BJ (cell line): ENCODE measurements at regions not wholly inside any gene's neighbourhood (a gene's known extent, or its start where the extent isn't known, plus 50 kb on each side); places are given as distances from the start of the nearest gene placed in this dataset.
"Not testable (repeated sequence)": the region's sequence is repeated elsewhere in the genome, so short reads cannot be mapped to it uniquely, and the experiment has no call there.

Experiments
- CTCF ChIA-PET: fragments of 350-600 bp; formaldehyde crosslinking; extraction: SDS; loops from one replicate; lab custom pipeline; 2021; ENCODE audit warnings: antibody characterized with exemption, inconsistent platforms; lab: Yijun Ruan, JAX
- POLR2A ChIA-PET: fragments of 300-600 bp; sonication (Branson Sonifier 250); formaldehyde crosslinking; extraction: SDS; loops from one replicate; lab custom pipeline; 2021; ENCODE audit warnings: antibody characterized with exemption; lab: Charles Lee
- DNase-seq: peaks from one replicate; pipeline ENCODE4 v3.0.0-alpha.2; 2011; ENCODE audit warnings: low read depth
- H3K27me3 ChIP-seq: 2 replicates; pipeline ENCODE4 v1.6.0; 2011; ENCODE audit warnings: low read length; ENCODE audit not compliant: control insufficient read depth, insufficient read depth
- H3K36me3 ChIP-seq: 2 replicates; pipeline ENCODE4 v1.5.1; 2011; ENCODE audit warnings: low read length; ENCODE audit not compliant: control insufficient read depth, insufficient read depth
- H3K4me3 ChIP-seq: 2 replicates; pipeline ENCODE4 v1.5.1; 2011; ENCODE audit warnings: low read depth, mild to moderate bottlenecking, control low read depth, low read length
- TF ChIP-seq, protein P1 (sequence below): IDR thresholded peaks from 2 replicates; pipeline ENCODE4 v1.5.1; 2011; ENCODE audit warnings: low read depth, mild to moderate bottlenecking, control low read depth, inconsistent platforms, low read length, moderate library complexity; ENCODE audit not compliant: insufficient read depth

DNA sequence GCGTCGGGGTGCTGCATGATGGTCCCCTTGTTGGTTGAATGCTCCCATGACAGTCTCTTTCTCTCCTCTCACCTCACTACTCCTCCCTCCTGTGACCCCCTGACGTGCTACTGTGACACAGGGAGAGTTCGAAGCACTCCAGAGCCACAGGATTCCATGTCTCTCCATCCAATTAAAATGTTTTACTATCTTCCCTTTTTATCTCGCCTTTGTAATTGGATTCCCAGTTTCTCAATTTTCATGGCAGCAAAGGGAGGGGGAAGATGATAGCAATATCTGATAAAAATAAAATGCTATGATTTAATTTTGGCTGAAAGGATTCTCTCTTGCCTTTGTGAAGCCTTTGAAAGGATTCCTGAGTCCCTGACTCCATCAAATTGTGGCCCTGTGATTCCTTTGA is 271.9 kb upstream of the SLC14A2 start:
- CTCF ChIA-PET: interaction anchor here (0.9 kb wide), 1 partner anchor 55 kb away, joined by 3 read pairs; no protein-coding TSS in a partner anchor
- no peaks in the 10 kb centered on the region for H3K36me3 ChIP-seq
- H3K4me3 ChIP-seq: no peak overlapping the region
- DNase-seq: no peak
- POLR2A ChIA-PET: no interaction called here
- H3K27me3 ChIP-seq: peaks cover 2% of the 10 kb centered on the region; the same call in 1 of the 2 replicates
- TF ChIP-seq, protein P1, sequence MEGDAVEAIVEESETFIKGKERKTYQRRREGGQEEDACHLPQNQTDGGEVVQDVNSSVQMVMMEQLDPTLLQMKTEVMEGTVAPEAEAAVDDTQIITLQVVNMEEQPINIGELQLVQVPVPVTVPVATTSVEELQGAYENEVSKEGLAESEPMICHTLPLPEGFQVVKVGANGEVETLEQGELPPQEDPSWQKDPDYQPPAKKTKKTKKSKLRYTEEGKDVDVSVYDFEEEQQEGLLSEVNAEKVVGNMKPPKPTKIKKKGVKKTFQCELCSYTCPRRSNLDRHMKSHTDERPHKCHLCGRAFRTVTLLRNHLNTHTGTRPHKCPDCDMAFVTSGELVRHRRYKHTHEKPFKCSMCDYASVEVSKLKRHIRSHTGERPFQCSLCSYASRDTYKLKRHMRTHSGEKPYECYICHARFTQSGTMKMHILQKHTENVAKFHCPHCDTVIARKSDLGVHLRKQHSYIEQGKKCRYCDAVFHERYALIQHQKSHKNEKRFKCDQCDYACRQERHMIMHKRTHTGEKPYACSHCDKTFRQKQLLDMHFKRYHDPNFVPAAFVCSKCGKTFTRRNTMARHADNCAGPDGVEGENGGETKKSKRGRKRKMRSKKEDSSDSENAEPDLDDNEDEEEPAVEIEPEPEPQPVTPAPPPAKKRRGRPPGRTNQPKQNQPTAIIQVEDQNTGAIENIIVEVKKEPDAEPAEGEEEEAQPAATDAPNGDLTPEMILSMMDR: no peak

DNA sequence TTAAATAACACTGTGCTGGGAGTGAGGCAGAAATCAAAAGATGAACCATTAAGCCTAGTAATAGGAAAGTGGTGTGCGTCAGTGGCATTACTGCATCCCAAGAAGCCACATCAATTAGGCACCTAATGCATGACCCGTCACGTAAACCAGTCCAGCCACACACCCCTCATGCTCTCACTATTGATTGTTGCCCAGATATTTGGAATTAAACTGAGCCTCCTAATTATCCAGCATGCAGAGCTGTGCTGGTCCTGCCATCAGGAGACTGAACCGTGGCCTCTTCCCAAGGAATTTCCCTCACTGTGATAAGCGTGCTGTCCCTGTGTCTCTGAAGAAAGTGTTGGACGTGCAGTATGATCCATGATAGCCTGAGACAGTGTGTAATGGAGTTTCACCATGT is 270.6 kb upstream of the SLC14A2 start:
- DNase-seq, POLR2A ChIA-PET, CTCF ChIA-PET: not testable (repeated sequence)

DNA sequence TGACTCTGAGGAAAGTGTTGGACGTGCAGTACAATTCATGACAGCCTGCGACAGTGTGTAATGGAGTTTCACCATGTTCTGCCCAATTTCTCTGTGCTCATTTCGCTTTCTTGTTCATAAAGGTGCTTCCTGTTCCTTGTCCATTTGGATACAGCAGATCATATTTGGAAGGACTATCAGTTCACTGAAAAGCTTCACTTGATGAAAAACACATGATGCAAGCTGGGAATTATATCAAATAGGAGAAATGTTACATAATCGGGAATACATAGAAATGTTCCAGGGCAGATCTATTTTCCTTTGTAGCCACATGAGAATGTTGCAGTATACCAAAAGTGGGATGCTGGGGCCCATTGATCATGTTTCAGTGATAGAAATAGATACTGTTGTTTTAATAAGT is 266.3 kb upstream of the SLC14A2 start:
- no peak overlapping the region for H3K4me3 ChIP-seq
- H3K27me3 ChIP-seq: peaks cover 3% of the 10 kb centered on the region; the same call in 1 of the 2 replicates
- ChIA-PET POLR2A (no interaction called here), CTCF (no interaction called here)
- TF ChIP-seq, protein P1: no peak
- DNase-seq: no peak
- no peaks in the 10 kb centered on the region for H3K36me3 ChIP-seq

More for the DNA sequence above, 270.6 kb upstream of the SLC14A2 start:
- not testable (repeated sequence) for H3K27me3 ChIP-seq, H3K4me3 ChIP-seq, H3K36me3 ChIP-seq

DNA sequence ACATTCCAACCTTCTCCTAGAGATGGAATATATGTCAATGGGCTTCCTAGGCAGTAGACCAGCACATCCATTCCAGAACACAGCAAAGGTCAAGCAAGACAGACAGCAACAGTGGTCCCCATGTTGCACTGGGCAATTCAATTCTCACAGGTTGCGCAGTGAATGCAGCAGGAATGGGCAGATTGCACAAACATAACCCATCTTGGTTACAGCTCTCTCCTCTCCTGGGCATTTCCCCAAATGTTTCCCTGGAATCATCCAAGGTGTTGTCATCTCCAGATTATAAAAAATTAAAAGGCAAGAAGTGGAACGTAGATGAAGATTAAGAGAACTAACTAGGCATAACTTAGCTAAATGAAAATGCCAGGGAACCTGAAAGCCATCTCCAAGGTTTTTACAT is 265.8 kb upstream of the SLC14A2 start:
- H3K4me3 ChIP-seq: no peak overlapping the region
- no peak for DNase-seq
- CTCF ChIA-PET: no interaction called here
- TF ChIP-seq, protein P1: no peak
- no peaks in the 10 kb centered on the region for H3K36me3 ChIP-seq
- peaks cover 3% of the 10 kb centered on the region; the same call in 1 of the 2 replicates for H3K27me3 ChIP-seq
- POLR2A ChIA-PET: no interaction called here

DNA sequence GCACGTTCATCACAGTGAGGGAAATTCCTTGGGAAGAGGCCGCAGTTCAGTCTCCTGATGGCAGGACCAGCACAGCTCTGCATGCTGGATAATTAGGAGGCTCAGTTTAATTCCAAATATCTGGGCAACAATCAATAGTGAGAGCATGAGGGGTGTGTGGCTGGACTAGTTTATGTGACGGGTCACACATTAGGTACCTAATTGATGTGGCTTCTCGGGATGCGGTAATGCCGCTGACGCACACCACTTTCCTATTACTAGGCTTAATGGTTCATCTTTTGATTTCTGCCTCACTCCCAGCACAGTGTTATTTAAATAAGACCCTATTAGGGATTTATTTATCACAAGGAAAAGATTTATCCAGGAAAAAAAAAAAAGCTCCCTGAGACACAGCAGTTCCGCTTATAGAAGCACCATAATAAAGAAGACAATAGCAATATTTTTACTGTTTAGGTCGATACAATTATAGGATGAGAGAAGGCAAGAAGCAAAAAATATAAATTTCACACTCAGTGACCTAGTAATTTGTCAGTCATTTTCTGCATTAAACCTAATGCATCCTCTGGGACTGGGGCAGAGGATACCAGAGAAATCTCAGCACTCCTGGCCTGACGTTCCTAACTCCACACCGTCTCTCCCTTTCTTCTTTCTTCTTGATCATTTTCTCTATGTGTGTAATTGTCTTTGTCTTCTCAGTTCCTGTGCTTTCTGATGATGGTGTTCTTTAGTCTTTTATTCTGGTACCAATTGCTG is 264.7 kb upstream of the SLC14A2 start:
- CTCF ChIA-PET: interaction anchor here (0.6 to 0.8 kb wide), 2 partner anchors 8 to 88 kb away, joined by 3 read pairs; no protein-coding TSS in a partner anchor
- TF ChIP-seq, protein P1: no peak
- POLR2A ChIA-PET: no interaction called here
- Histone ChIP-seq H3K27me3 (peaks cover 3% of the 10 kb centered on the region; the same call in 1 of the 2 replicates), H3K4me3 (no peak overlapping the region), H3K36me3 (no peaks in the 10 kb centered on the region)
- DNase-seq: no peak
